Testis (tissue), 2 donors: ENCODE measurements at regions not wholly inside any gene's neighbourhood (a gene's known extent, or its start where the extent isn't known, plus 50 kb on each side); places are given as distances from the start of the nearest gene placed in this dataset.

Experiments
- CTCF ChIP-seq, 3 experiments: fragments of 450-650 bp in 2 of 3; fragments of 200-600 bp in 1 of 3; sonication (generic) in 1 of 3; IDR thresholded peaks; one replicate each; pipeline ENCODE4 v1.5.1; 2016 to 2019; ENCODE audit warnings: antibody characterized with exemption in 3 of 3, mild to moderate bottlenecking in 2 of 3, moderate library complexity in 1 of 3
- POLR2A ChIP-seq: fragments of 450-650 bp; IDR thresholded peaks from one replicate; pipeline ENCODE4 v1.6.1; 2017; ENCODE audit warnings: antibody characterized with exemption, mild to moderate bottlenecking, moderate library complexity

- TF ChIP-seq POLR2A = no peak
- TF ChIP-seq CTCF (IDR thresholded peaks at IDR 0.05) = no peak
Measured at GRCh38 chr6:44636561-44637248, 249.2 kb downstream of the CDC5L start.
